GM12875 (cell line): ENCODE measurements at regions not wholly inside any gene's neighbourhood (a gene's known extent, or its start where the extent isn't known, plus 50 kb on each side); places are given as distances from the start of the nearest gene placed in this dataset.

Source experiments
- H3K4me3 ChIP-seq: one replicate; pipeline ENCODE4 v1.5.1; 2011; ENCODE audit warnings: low read depth, low read length, control low read depth
- CTCF ChIP-seq: IDR thresholded peaks from 2 replicates; pipeline ENCODE4 v1.5.1; 2011; ENCODE audit warnings: low read depth, mild to moderate bottlenecking, control low read depth, inconsistent platforms, low read length, moderate library complexity, borderline replicate concordance; ENCODE audit not compliant: insufficient read depth

GRCh38 chr12:30828686-30829085, 73.9 kb upstream of the CAPRIN2 start:
- no peak overlapping the region for H3K4me3 ChIP-seq

GRCh38 chr12:30827101-30828066, 72.6 kb upstream of the CAPRIN2 start:
- H3K4me3 ChIP-seq: no peak overlapping the region
- TF ChIP-seq CTCF: no peak

More at GRCh38 chr12:30828686-30829085, 73.9 kb upstream of the CAPRIN2 start:
- TF ChIP-seq CTCF: no peak

- no peak for TF ChIP-seq CTCF
- no peak overlapping the region for H3K4me3 ChIP-seq
Observed at GRCh38 chr12:30826276-30826675, 71.5 kb upstream of the CAPRIN2 start.

GRCh38 chr12:30825341-30825740, 70.6 kb upstream of the CAPRIN2 start:
- H3K4me3 ChIP-seq: no peak overlapping the region
- no peak for TF ChIP-seq CTCF

GRCh38 chr12:30824311-30824710, 69.6 kb upstream of the CAPRIN2 start:
- TF ChIP-seq CTCF: no peak
- no peak overlapping the region for H3K4me3 ChIP-seq

GRCh38 chr12:30823764-30824163, 69.0 kb upstream of the CAPRIN2 start:
- TF ChIP-seq CTCF: no peak
- H3K4me3 ChIP-seq: no peak overlapping the region

- no peak overlapping the region for H3K4me3 ChIP-seq
- 0 out of 2 replicates have a peak, but pooled peaks have one; percentile 31 for TF ChIP-seq CTCF
Observed at GRCh38 chr12:30823156-30823699, 68.5 kb upstream of the CAPRIN2 start.
